GM12878 (cell line): ENCODE measurements at regions not wholly inside any gene's neighbourhood (a gene's known extent, or its start where the extent isn't known, plus 50 kb on each side); places are given as distances from the start of the nearest gene placed in this dataset.

Source experiments
- ATAC-seq: fragments of 200-7000 bp; cut with Tn5 transposase; 3 replicates; pipeline ENCODE4 v1.9.1; 2020; ENCODE audit warnings: mild to moderate bottlenecking, moderate library complexity
- BruUV-seq: library from RNA; stranded (reverse); fragments of 400-500 nt; replicated peaks from 2 replicates; lab custom pipeline; 2021; lab: Mats Ljungman, UMichigan
- CTCF ChIA-PET: fragments of 300-600 bp; sonication (Branson Sonifier 250); formaldehyde crosslinking; extraction: SDS; loops from one replicate; lab custom pipeline; 2021; ENCODE audit warnings: inconsistent platforms; lab: Yijun Ruan, JAX
- POLR2A ChIA-PET: fragments of 350-600 bp; formaldehyde crosslinking; extraction: SDS; loops from one replicate; lab custom pipeline; 2021; ENCODE audit warnings: inconsistent platforms; lab: Charles Lee
- RAD21 ChIA-PET: fragments of 300-600 bp; sonication (Branson Sonifier 250); formaldehyde crosslinking; loops from one replicate; lab custom pipeline; 2023; ENCODE audit warnings: antibody characterized with exemption; ENCODE audit not compliant: unreplicated experiment; lab: Charles Lee
- SMC1A ChIA-PET: fragments of 300-600 bp; sonication (Branson Sonifier 250); formaldehyde crosslinking; loops from one replicate; lab custom pipeline; 2023; ENCODE audit not compliant: unreplicated experiment, uncharacterized antibody; lab: Charles Lee
- DNase-seq: peaks from one replicate; pipeline ENCODE4 v3.0.0-alpha.2; 2011; ENCODE audit warnings: low read depth, low spot score
- FAIRE-seq: peaks from 3 replicates; lab custom pipeline; 2011; peaks lifted over from hg19 to GRCh38; lab: Jason Lieb, UNC
- H2AFZ ChIP-seq: 2 replicates; pipeline ENCODE4 v1.6.0; 2011; ENCODE audit warnings: low read depth, low read length, control low read depth; ENCODE audit not compliant: control insufficient read depth
- H3K27ac ChIP-seq: 2 replicates; pipeline ENCODE4 v1.5.1; 2011; ENCODE audit warnings: control low read depth; ENCODE audit not compliant: control insufficient read depth, insufficient read depth
- H3K27me3 ChIP-seq, 2 experiments: replicated peaks in 1 of 2; 2 replicates each; pipeline versions ENCODE4 v1.6.0 to v1.6.1; 2011; ENCODE audit warnings: low read length in 1 of 2; ENCODE audit not compliant: control insufficient read depth in 2 of 2, insufficient read depth in 2 of 2
- H3K36me3 ChIP-seq, 2 experiments: 2 replicates each; pipeline ENCODE4 v1.5.1; 2011; ENCODE audit warnings: low read length in 1 of 2; ENCODE audit not compliant: control insufficient read depth in 2 of 2, insufficient read depth in 2 of 2
- H3K4me1 ChIP-seq: 2 replicates; pipeline ENCODE4 v1.6.1; 2011; ENCODE audit warnings: mild to moderate bottlenecking, low read length, moderate library complexity, mixed read lengths; ENCODE audit not compliant: control insufficient read depth, insufficient read depth
- H3K4me2 ChIP-seq: 2 replicates; pipeline ENCODE4 v1.6.0; 2011; ENCODE audit warnings: control low read depth; ENCODE audit not compliant: control insufficient read depth, insufficient read depth
- H3K4me3 ChIP-seq: fragments of 200-600 bp; sonication (generic); 2 replicates; pipeline ENCODE4 v1.5.1; 2016
- H3K79me2 ChIP-seq: 2 replicates; pipeline ENCODE4 v1.6.0; 2011; ENCODE audit warnings: low read length; ENCODE audit not compliant: control insufficient read depth, insufficient read depth
- H3K9ac ChIP-seq: 2 replicates; pipeline ENCODE4 v1.8.0; 2011; ENCODE audit warnings: low read length, control low read depth, mixed read lengths; ENCODE audit not compliant: control insufficient read depth, insufficient read depth
- H3K9me3 ChIP-seq: replicated peaks from 3 replicates; pipeline ENCODE4 v1.5.1; 2011; ENCODE audit warnings: mild to moderate bottlenecking, low read length; ENCODE audit not compliant: control insufficient read depth, insufficient read depth
- H4K20me1 ChIP-seq: 2 replicates; pipeline ENCODE4 v1.6.0; 2011; ENCODE audit not compliant: control insufficient read depth, insufficient read depth
- JUNB ChIP-seq: IDR thresholded peaks from 2 replicates; pipeline ENCODE4 v1.6.1; 2016; ENCODE audit warnings: antibody characterized with exemption, mild to moderate bottlenecking
- SUZ12 ChIP-seq: fragments of 200-600 bp; sonication (generic); IDR thresholded peaks from one replicate; pipeline ENCODE4 v1.6.1; 2018; ENCODE audit warnings: antibody characterized with exemption, mild to moderate bottlenecking; ENCODE audit not compliant: unreplicated experiment
- WRNIP1 ChIP-seq: IDR thresholded peaks from 2 replicates; pipeline ENCODE4 v1.6.1; 2011; ENCODE audit warnings: low read depth, low read length, improper control_type of control experiment, borderline replicate concordance
- ZNF207 ChIP-seq: fragments of 450-650 bp; IDR thresholded peaks from 2 replicates; pipeline ENCODE4 v1.6.1; 2014; ENCODE audit warnings: antibody characterized with exemption, mild to moderate bottlenecking, borderline replicate concordance
- WGBS: methylation state at CpG from one replicate; pipeline ENCODE4 v1.1.6; 2016; ENCODE audit warnings: low lambda C conversion rate; ENCODE audit not compliant: insufficient replicate concordance, insufficient coverage; ENCODE audit errors: missing lambda C conversion rate; 5-methylcytosine and 5-hydroxymethylcytosine counted together
- in situ Hi-C: fragments of 300-500 bp; cut with MboI; formaldehyde crosslinking; loops from 9 replicates; pipeline ENCODE4 v1.14.3; 2018; ENCODE audit warnings: mixed read lengths
- intact Hi-C: fragments of 100-400 bp; cut with micrococcal nuclease; formaldehyde crosslinking; loops from one replicate; pipeline ENCODE4 v1.14.2; 2022; ENCODE audit not compliant: unreplicated experiment
- TF ChIP-seq, protein P1 (sequence below): fragments of 450-650 bp; IDR thresholded peaks from 2 replicates; pipeline ENCODE4 v1.6.1; 2018; ENCODE audit warnings: borderline replicate concordance, mild to moderate bottlenecking; ENCODE audit not compliant: partially characterized antibody
- TF ChIP-seq, protein P2 (sequence below): IDR thresholded peaks from 2 replicates; pipeline ENCODE4 v1.6.1; 2011; ENCODE audit warnings: borderline replicate concordance, low read depth, mild to moderate bottlenecking, moderate library complexity, low read length; ENCODE audit not compliant: insufficient read depth, poor library complexity, severe bottlenecking

DNA sequence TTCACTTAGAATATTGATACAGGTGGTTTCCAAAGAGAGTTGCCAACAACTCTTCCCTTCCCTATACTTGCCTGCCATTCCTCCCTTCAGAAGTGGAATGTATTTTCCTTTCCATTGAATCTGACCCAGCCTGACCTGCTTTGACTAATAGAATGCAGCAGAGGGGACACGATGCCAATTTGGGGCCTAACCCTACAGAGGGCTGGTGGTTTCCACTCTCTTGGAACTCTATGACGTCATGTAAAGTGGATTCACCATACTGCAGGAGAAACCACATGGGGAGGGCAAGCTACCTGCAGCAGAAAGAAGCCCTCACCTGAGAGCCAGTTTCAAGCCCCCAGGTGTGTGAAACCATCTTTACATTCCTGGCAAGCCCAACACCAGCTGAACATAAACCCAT lies 98.9 kb upstream of the TRIB2 start (continued):
- no peak for TF ChIP-seq JUNB

- H3K4me3 ChIP-seq = no peak overlapping the region
- H3K9ac ChIP-seq = no peak overlapping the region
- H3K4me1 ChIP-seq = no peaks in the 10 kb centered on the region
- RAD21 ChIA-PET = no interaction called here
- H3K9me3 ChIP-seq = no peaks in the 10 kb centered on the region
- BruUV-seq = no TSS peak
- H3K36me3 ChIP-seq = no peaks in the 10 kb centered on the region
- H3K27me3 ChIP-seq = 0 out of 4 replicates have a peak, but pooled peaks cover 0 to 2% of the 10 kb centered on the region in 2 experiments
- intact Hi-C loops = no loop called here
- H3K27ac ChIP-seq = no peak overlapping the region
- no peaks in the 10 kb centered on the region for H4K20me1 ChIP-seq
- FAIRE-seq = no peak
- no peaks in the 10 kb centered on the region for H3K79me2 ChIP-seq
- TF ChIP-seq, protein P1, sequence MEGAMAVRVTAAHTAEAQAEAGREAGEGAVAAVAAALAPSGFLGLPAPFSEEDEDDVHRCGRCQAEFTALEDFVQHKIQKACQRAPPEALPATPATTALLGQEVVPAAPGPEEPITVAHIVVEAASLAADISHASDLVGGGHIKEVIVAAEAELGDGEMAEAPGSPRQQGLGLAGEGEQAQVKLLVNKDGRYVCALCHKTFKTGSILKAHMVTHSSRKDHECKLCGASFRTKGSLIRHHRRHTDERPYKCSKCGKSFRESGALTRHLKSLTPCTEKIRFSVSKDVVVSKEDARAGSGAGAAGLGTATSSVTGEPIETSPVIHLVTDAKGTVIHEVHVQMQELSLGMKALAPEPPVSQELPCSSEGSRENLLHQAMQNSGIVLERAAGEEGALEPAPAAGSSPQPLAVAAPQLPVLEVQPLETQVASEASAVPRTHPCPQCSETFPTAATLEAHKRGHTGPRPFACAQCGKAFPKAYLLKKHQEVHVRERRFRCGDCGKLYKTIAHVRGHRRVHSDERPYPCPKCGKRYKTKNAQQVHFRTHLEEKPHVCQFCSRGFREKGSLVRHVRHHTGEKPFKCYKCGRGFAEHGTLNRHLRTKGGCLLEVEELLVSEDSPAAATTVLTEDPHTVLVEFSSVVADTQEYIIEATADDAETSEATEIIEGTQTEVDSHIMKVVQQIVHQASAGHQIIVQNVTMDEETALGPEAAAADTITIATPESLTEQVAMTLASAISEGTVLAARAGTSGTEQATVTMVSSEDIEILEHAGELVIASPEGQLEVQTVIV = no peak
- TF ChIP-seq, all 136 proteins: peak for 0
- CTCF ChIA-PET = no interaction called here
- Histone ChIP-seq H3K4me2 (no peak overlapping the region), H2AFZ (no peak overlapping the region)
- POLR2A ChIA-PET = interaction anchor here (0.6 kb wide), 1 partner anchor 84 kb away, joined by 5 read pairs; no protein-coding TSS in a partner anchor
- ATAC-seq (no peak), DNase-seq (no peak)
- SMC1A ChIA-PET = no interaction called here
- in situ Hi-C loops = no loop called here
These were observed 98.2 kb upstream of the TRIB2 start for GRCh38 chr2:12618576-12618975.

- ATAC-seq (peak; percentile 41; the same call in 2 of the 3 replicates), FAIRE-seq (no peak), DNase-seq (no peak)
- SMC1A ChIA-PET = interaction anchor here (0.6 kb wide), 1 partner anchor 1827 kb away, joined by 3 read pairs; no protein-coding TSS in a partner anchor
- Histone ChIP-seq H3K36me3 (no peaks in the 10 kb centered on the region), H3K9ac (no peak overlapping the region), H2AFZ (no peak overlapping the region), H3K4me3 (no peak overlapping the region), H4K20me1 (no peaks in the 10 kb centered on the region), H3K27ac (no peak overlapping the region), H3K4me2 (no peak overlapping the region), H3K27me3 (0 out of 4 replicates have a peak, but pooled peaks cover 0 to 2% of the 10 kb centered on the region in 2 experiments), H3K9me3 (no peaks in the 10 kb centered on the region), H3K79me2 (no peaks in the 10 kb centered on the region), H3K4me1 (no peaks in the 10 kb centered on the region)
- POLR2A ChIA-PET = no interaction called here
- RAD21 ChIA-PET = no interaction called here
- no TSS peak for BruUV-seq
- 13% methylated on average over 3 of the region's 3 CpGs for WGBS
- CTCF ChIA-PET = no interaction called here
- in situ Hi-C loops = no loop called here
- intact Hi-C loops = no loop called here
- TF ChIP-seq ZNF207 (no peak), SUZ12 (no peak), JUNB (no peak), WRNIP1 (no peak)
- TF ChIP-seq, protein P2, sequence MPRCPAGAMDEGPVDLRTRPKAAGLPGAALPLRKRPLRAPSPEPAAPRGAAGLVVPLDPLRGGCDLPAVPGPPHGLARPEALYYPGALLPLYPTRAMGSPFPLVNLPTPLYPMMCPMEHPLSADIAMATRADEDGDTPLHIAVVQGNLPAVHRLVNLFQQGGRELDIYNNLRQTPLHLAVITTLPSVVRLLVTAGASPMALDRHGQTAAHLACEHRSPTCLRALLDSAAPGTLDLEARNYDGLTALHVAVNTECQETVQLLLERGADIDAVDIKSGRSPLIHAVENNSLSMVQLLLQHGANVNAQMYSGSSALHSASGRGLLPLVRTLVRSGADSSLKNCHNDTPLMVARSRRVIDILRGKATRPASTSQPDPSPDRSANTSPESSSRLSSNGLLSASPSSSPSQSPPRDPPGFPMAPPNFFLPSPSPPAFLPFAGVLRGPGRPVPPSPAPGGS = no peak
These were observed 96.8 kb upstream of the TRIB2 start for GRCh38 chr2:12619975-12620374.
